ENCODE measurements at regions not wholly inside any gene's neighbourhood (a gene's known extent, or its start where the extent isn't known, plus 50 kb on each side); places are given as distances from the start of the nearest gene placed in this dataset.

- DNase-seq: no peak
Observed at GRCh38 chr1:67619080-67619479, 65.9 kb upstream of the GADD45A start.

GRCh38 chr1:67623906-67624305 lies 61.1 kb upstream of the GADD45A start:
- DNase-seq: no peak

- no peak for DNase-seq
Observed at GRCh38 chr1:67624680-67625079, 60.3 kb upstream of the GADD45A start.

GRCh38 chr1:67626090-67626860 lies 58.7 kb upstream of the GADD45A start:
- DNase-seq: no peak

GRCh38 chr1:67626861-67627235 lies 58.2 kb upstream of the GADD45A start:
- DNase-seq: no peak

GRCh38 chr1:67627336-67627735 lies 57.7 kb upstream of the GADD45A start:
- no peak for DNase-seq

GRCh38 chr1:67627906-67628305 lies 57.1 kb upstream of the GADD45A start:
- DNase-seq: no peak

GRCh38 chr1:67629370-67630075 lies 55.5 kb upstream of the GADD45A start:
- no peak for DNase-seq

GRCh38 chr1:67630438-67631045 lies 54.5 kb upstream of the GADD45A start:
- DNase-seq: no peak

GRCh38 chr1:67632356-67632755 lies 52.6 kb upstream of the GADD45A start:
- DNase-seq: no peak

GRCh38 chr1:67632811-67633655 lies 52.0 kb upstream of the GADD45A start:
- DNase-seq: no peak

- no peak for DNase-seq
Observed at GRCh38 chr1:67634396-67634935, 50.5 kb upstream of the GADD45A start.

- DNase-seq: no peak
Observed at GRCh38 chr1:67635055-67635809, 49.8 kb upstream of the GADD45A start.
